H1 (cell line): ENCODE measurements at regions not wholly inside any gene's neighbourhood (a gene's known extent, or its start where the extent isn't known, plus 50 kb on each side); places are given as distances from the start of the nearest gene placed in this dataset.
A peak's percentile ranks its signal among the peaks of the same experiment; 100 is the strongest.

ENCODE experiments used
- ATF3 ChIP-seq: IDR thresholded peaks from 2 replicates; pipeline ENCODE4 v1.6.1; 2011; ENCODE audit warnings: low read depth, mild to moderate bottlenecking, low read length; ENCODE audit not compliant: insufficient read depth
- BACH1 ChIP-seq: IDR thresholded peaks from 2 replicates; pipeline ENCODE4 v1.6.1; 2012; ENCODE audit warnings: low read length, improper control_type of control experiment
- CTCF ChIP-seq, 3 experiments: IDR thresholded peaks; 1 replicate in 2 of 3; 2 replicates in 1 of 3; pipeline versions ENCODE4 v1.5.1 to v1.6.1; 2011; ENCODE audit warnings: low read length in 3 of 3, mild to moderate bottlenecking in 3 of 3, inconsistent platforms in 2 of 3, low read depth in 1 of 3, moderate library complexity in 1 of 3; ENCODE audit not compliant: insufficient read depth in 1 of 3; ENCODE audit errors: control extremely low read depth in 1 of 3
- EP300 ChIP-seq, 2 experiments: IDR thresholded peaks; 1 replicate in 1 of 2; 2 replicates in 1 of 2; pipeline ENCODE4 v1.6.1; 2011 to 2012; ENCODE audit warnings: low read depth in 2 of 2, low read length in 2 of 2, mild to moderate bottlenecking in 2 of 2, borderline replicate concordance in 1 of 2, inconsistent platforms in 1 of 2, moderate library complexity in 1 of 2
- EZH2 ChIP-seq: fragments of 200-600 bp; sonication (generic); IDR thresholded peaks from 2 replicates; pipeline ENCODE4 v1.7.1; 2012; ENCODE audit warnings: low read depth, mild to moderate bottlenecking, moderate library complexity, low read length, inconsistent platforms; ENCODE audit not compliant: severe bottlenecking
- FOSL1 ChIP-seq: IDR thresholded peaks from 2 replicates; pipeline ENCODE4 v1.6.1; 2011; ENCODE audit warnings: mild to moderate bottlenecking, low read depth, low read length, moderate library complexity; ENCODE audit not compliant: insufficient read depth
- GABPA ChIP-seq: IDR thresholded peaks from 2 replicates; pipeline ENCODE4 v1.6.1; 2011; ENCODE audit warnings: mild to moderate bottlenecking, low read length, moderate library complexity, borderline replicate concordance; ENCODE audit not compliant: insufficient read depth
- JUN ChIP-seq: IDR thresholded peaks from 2 replicates; pipeline ENCODE4 v1.6.1; 2011; ENCODE audit warnings: low read depth, mild to moderate bottlenecking, improper control_type of control experiment, low read length
- KDM1A ChIP-seq: fragments of 200-600, 300-600 bp; sonication (generic); IDR thresholded peaks from 2 replicates; pipeline ENCODE4 v1.7.1; 2016; ENCODE audit warnings: mild to moderate bottlenecking, low read length, borderline replicate concordance
- KDM5A ChIP-seq: fragments of 200-600 bp; IDR thresholded peaks from 2 replicates; pipeline ENCODE4 v1.7.1; 2012; ENCODE audit warnings: mild to moderate bottlenecking, low read length, inconsistent platforms, mixed read lengths
- NRF1 ChIP-seq: IDR thresholded peaks from 2 replicates; pipeline ENCODE4 v1.6.1; 2011; ENCODE audit warnings: mild to moderate bottlenecking, low read depth, low read length, improper control_type of control experiment
- RFX5 ChIP-seq: IDR thresholded peaks from 2 replicates; pipeline ENCODE4 v1.6.1; 2011; ENCODE audit warnings: low read depth, low read length, improper control_type of control experiment, borderline replicate concordance
- TEAD4 ChIP-seq: IDR thresholded peaks from 2 replicates; pipeline ENCODE4 v1.6.1; 2012; ENCODE audit warnings: low read depth, low read length, inconsistent platforms, mixed read lengths
- YY1 ChIP-seq: IDR thresholded peaks from 2 replicates; pipeline ENCODE4 v1.6.1; 2011; ENCODE audit warnings: low read depth, mild to moderate bottlenecking, low read length

GRCh38 chr7:91424371-91424770 lies 160.1 kb downstream of the FZD1 start:
- no peak for TF ChIP-seq FOSL1
- no peak for TF ChIP-seq JUN
- no peak for TF ChIP-seq EZH2
- peak; percentile 45 to 61 (median 51) for TF ChIP-seq CTCF (IDR thresholded peaks at IDR 0.05; ENCODE audit: control extremely low read depth in 1 of 3, insufficient read depth in 1 of 3, low read depth in 1 of 3, low read length in 3 of 3)
- no peak for TF ChIP-seq ATF3
- TF ChIP-seq RFX5 = no peak
- TF ChIP-seq GABPA = no peak
- no peak for TF ChIP-seq TEAD4
- no peak for TF ChIP-seq KDM1A
- no peak for TF ChIP-seq BACH1
- no peak for TF ChIP-seq YY1
- TF ChIP-seq EP300 (IDR thresholded peaks at IDR 0.05; ENCODE audit: borderline replicate concordance in 1 of 2, low read depth in 2 of 2, low read length in 2 of 2) = no peak
- TF ChIP-seq KDM5A = no peak
- no peak for TF ChIP-seq NRF1
